GM18520 (cell line): ENCODE measurements at regions not wholly inside any gene's neighbourhood (a gene's known extent, or its start where the extent isn't known, plus 50 kb on each side); places are given as distances from the start of the nearest gene placed in this dataset.
"Not testable (repeated sequence)": the region's sequence is repeated elsewhere in the genome, so short reads cannot be mapped to it uniquely, and the experiment has no call there.

Source experiments
- ATAC-seq: cut with Tn5 transposase; IDR thresholded peaks from one replicate; pipeline ENCODE4 v1.9.1; 2021; ENCODE audit not compliant: unreplicated experiment

DNA sequence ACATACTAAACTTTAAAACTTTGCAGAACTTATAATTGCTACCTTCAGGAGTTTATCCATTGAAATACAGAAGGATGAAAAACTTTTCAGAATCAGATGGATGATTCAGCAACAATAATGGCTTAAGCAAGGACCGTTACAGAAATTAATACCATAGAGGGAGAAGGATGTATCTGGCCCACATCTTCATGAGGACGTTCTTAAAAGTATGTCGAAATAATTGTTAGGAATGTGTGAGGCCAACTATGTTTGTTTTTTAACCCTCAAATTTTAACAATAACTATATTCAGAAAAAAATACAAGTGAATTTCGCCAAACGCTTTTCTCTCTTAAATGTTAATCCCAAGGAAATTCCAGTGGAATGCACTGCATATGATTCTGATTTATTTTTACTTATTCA is 105.2 kb upstream of the EPHA3 start:
- ATAC-seq, result no peak

DNA sequence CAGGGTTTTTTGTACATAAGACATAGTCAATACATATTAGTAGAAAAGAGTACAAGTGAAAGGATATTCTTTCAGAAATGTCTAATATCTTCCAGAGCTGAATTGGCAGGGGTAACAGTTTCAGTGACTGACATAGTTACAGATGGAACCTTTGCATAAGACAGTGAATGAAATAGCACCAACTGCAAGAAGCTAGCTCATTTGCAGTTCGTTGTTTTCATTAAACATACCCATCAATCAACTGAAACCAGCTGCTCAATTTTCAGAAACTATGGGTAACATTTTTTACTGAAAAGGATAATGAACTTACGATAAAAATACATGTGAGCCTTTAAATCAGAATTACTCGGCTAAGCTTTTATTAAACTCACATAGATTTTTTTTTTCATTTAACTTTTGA is 93.9 kb upstream of the EPHA3 start:
- ATAC-seq, result no peak

DNA sequence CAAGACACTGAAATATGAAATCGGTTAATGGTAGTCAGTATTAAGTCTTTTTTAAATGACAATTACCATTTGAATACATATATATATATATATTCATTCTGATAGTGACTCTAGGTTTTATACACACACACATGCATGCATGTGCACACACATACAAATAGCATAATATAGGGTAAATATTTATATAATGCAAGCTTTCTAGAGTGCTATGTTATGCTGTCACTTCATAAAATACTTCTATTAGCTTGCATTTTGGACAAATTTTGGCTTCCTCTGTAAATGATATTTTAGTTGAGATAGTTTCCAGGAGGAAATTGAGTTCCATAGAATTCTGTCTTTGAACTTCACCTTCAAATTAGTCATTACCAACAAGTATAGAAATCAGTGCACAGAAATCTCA is 89.9 kb upstream of the EPHA3 start:
- no peak for ATAC-seq

DNA sequence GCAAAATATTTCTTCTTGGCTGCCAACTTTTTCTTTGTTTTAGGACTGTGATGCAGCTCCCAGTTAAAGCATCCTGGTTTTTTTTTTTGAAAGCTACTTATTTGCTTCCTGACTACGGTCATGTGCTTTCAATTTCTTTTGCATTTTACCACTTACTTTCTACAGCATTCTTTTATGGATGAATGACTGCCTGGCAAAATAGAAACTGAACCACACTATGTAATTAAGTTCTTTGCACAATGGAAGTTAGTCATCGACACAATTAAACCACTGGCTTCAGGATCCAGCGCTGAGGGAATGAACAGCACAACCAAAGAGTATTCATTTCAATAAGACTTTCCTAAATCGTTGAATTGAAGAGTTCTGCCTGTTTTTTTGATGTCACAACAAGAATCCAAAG is 82.2 kb upstream of the EPHA3 start:
- no peak for ATAC-seq

DNA sequence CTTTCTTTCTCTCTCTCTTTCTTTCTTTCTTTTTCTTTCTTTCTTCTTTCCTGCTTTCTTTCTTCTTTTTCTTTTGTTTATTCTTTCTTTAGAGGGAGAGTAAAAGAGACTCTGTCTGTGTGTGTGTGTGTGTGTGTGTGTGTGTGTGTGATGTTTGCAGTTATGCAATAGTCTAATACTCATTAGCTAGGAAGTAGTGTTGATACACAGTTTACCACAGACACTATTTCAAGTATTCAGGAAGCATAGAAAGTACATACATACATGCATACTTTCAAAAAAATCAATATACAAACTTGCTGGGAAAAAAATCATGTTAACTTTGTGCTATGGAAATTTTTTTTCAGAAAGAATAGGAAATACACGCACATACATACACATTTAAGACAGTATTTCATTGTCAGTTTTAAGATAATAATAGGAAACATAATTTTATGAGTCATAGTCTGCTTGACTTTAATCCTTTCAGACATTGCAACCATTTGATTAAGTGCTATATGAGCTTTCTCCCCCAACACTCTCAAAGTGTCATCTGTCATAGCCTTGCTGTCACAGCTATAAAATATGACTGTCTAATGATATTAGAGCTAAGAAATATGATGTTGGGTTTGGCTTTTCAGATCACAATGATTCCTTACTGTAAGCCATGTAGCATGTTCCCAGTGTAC is 74.9 kb upstream of the EPHA3 start:
- no peak for ATAC-seq

DNA sequence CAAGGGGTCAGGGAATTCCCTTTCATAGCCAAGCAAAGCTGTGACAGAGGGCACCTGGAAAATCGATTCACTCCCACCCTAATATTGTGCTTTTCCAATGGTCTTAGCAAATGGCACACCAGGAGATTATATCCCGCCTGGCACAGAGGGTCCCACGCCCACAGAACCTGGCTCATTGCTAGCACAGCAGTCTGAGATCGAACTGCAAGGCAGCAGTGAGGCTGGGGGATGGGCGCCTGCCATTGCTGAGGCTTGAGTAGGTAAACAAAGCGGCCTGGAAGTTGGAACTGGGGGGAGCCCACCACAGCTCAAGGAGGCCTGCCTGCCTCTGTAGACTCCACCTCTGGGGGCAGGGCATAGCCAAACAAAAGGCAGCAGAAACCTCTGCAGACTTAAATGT is 72.7 kb upstream of the EPHA3 start:
- ATAC-seq, result not testable (repeated sequence)

DNA sequence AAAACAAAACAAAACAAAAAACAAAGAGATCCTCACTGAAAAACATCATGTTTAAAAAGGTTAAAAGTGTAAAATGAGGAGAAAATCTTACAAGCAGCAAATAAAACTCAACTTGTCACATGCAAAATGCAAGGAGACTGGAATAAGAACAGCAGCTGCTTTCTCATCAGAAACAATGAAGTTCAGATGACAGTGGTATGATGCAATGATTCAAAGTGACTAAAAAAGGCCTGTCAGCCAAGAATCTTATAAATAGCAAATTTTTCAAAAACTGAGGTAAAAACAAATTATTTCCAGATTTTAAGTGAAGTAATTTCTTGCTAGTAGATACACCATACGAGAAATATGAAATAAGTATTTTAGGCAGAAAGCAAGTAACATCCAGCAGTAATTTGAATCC is 68.6 kb upstream of the EPHA3 start:
- no peak for ATAC-seq

DNA sequence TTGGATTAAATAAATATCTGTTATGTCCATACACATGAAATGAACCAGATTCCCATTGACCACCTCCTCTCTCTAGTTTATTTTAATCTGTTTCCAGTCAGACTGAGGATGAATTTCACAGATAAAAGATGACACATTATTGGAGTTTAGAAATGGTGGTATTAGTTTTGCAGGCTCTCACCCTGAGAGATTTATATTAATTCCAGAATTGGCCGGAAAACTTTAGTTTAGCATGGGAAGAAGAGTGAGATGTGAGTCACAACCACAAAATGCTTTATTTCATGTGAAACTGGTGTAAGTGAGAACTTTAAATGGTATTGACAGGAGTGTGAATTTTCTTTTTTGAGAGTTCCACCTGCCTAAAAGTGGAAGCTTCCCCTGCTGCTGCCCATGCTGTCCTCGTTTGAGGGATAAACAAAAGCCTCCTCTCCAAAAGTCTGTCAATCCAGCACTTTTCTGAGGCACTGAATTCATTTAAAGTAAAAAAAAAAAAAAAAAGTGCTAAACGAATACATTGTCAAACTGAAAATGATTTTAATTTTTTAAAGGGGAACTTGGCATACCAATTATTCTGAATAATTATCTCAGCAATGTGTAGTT is 65.1 kb upstream of the EPHA3 start:
- no peak for ATAC-seq

DNA sequence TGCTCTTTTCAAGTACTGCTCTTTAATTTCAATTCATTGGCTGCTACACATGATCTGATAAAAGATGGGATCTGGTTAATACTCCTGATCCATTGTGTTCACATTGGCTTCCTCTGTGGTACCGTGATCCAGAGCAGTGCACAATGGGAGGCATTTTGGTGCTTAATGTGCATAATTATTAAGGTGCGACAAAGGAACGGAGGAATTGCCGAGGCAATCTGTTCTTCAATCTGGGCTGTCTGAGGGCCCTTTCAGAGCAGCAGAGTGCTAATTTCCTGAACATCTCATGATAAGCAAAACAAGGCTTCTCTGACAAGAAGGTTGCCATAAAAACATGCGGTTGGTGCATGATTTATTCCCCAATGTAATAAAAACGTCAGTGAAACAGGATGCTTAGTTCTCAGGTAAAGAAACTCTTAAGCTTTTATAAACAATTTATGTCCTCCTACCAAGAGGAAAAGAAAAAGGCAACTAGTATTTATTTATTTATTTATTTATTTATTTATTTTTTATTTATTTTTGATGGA is 64.0 kb upstream of the EPHA3 start:
- no peak for ATAC-seq

DNA sequence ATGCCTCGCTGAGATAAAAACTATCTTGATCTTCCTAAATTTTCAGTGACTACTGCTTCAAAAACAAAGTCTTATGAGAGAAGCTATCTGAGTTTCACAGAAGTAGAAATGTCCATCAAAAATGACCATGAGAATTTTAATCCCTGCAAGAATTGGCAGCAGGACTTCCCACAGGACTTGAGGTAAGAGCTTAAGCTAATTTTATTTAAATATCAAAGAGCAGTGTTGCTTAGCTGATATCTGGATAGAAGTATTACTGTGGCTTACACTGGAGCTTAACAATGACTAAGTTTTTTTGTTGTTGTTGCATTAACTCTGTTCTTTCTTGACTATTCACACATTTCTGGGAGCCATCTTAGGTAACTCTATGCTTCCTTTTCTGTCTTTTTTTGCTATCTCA is 60.8 kb upstream of the EPHA3 start:
- ATAC-seq, result no peak

DNA sequence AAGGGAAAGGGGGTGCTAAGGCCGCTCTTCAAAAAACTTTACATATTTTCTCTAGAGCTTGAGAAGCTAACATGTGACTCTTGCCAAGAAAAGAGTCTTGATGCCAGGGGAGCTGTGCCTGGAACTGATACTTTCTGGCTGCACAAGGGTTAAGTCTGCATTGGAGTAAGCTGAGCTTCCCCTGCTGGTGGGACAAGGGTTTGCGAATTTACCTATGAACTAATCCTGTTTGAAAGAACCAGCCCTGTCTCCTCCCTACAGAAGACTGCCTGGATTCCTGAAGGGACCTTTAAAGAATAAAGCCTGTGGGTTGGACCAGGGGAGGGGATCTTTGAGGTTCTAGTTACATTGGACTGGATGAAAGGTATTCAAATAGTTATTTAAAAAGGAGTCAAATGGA is 58.3 kb upstream of the EPHA3 start:
- no peak for ATAC-seq

DNA sequence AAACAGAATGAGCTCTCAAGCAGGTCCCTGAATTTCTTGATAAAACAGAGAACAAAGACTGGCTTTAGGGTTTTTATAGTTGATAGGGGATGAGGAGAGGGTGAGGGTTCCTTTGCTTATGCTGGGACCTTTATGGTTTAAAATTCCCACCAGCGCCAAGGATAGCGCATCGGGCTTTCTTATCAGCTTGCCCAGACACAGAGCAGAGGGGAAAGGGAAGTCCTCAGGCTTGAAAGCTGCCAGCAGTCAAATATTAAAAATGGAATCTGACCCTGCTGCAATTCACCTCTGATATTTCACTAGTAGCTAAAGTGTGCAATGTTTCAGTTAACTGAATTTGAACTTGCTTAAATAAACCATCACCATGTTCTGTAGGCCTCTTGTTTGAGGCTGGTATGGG is 55.0 kb upstream of the EPHA3 start:
- no peak for ATAC-seq

DNA sequence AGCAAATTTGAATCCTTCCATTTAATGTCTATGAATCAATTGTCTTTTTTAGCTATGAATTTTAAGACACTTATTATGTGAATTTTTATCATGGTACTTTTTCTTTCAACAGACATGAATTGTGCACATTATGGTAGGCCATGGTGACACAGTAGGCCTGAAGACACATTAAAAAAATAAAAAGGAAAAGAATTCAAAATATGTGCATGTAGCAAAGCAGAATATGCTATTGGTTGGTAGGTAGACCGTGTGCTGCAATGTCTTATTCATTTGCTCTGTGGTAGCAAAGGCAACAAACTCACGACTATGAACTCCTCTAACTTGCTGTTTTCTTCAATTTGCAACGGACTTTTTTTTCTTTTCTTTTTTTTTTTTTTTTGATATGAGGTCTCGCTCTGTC is 50.0 kb upstream of the EPHA3 start:
- ATAC-seq, result no peak
